Effector CD8-positive, alpha-beta T cell (primary cell): ENCODE measurements at regions not wholly inside any gene's neighbourhood (a gene's known extent, or its start where the extent isn't known, plus 50 kb on each side); places are given as distances from the start of the nearest gene placed in this dataset.

Experiments used
- DNase-seq: peaks from one replicate; lab custom pipeline; 2025; lab: John Stamatoyannopoulos, UW

- no peak for DNase-seq
These were observed 1223.6 kb upstream of the GJE1 start for GRCh38 chr6:140909156-140909555.

- DNase-seq = no peak
These were observed 1224.2 kb upstream of the GJE1 start for GRCh38 chr6:140908505-140908904.

- no peak for DNase-seq
These were observed 1225.5 kb upstream of the GJE1 start for GRCh38 chr6:140907235-140907634.

GRCh38 chr6:140905724-140906123 lies 1227.0 kb upstream of the GJE1 start:
- no peak for DNase-seq

GRCh38 chr6:140905050-140905449 lies 1227.7 kb upstream of the GJE1 start:
- no peak for DNase-seq

- DNase-seq = no peak
These were observed 1234.7 kb upstream of the GJE1 start for GRCh38 chr6:140897804-140898573.

GRCh38 chr6:140897349-140897748 lies 1235.4 kb upstream of the GJE1 start:
- DNase-seq = no peak

GRCh38 chr6:140893432-140893831 lies 1239.3 kb upstream of the GJE1 start:
- DNase-seq = no peak

- DNase-seq = no peak
These were observed 1252.8 kb upstream of the GJE1 start for GRCh38 chr6:140879946-140880345.

GRCh38 chr6:140874066-140874465 lies 1258.7 kb upstream of the GJE1 start:
- no peak for DNase-seq

- no peak for DNase-seq
These were observed 1259.8 kb upstream of the GJE1 start for GRCh38 chr6:140872885-140873284.

GRCh38 chr6:140871911-140872310 lies 1260.8 kb upstream of the GJE1 start:
- DNase-seq = no peak

- no peak for DNase-seq
These were observed 1265.4 kb upstream of the GJE1 start for GRCh38 chr6:140867336-140867735.

GRCh38 chr6:140858381-140858971 lies 1274.2 kb upstream of the GJE1 start:
- DNase-seq = no peak

- no peak for DNase-seq
These were observed 1274.9 kb upstream of the GJE1 start for GRCh38 chr6:140857739-140858380.

GRCh38 chr6:140855520-140855919 lies 1277.2 kb upstream of the GJE1 start:
- DNase-seq = no peak

GRCh38 chr6:140854318-140854717 lies 1278.4 kb upstream of the GJE1 start:
- no peak for DNase-seq

GRCh38 chr6:140850438-140850837 lies 1282.3 kb upstream of the GJE1 start:
- no peak for DNase-seq

- no peak for DNase-seq
These were observed 1283.3 kb upstream of the GJE1 start for GRCh38 chr6:140849456-140849855.

- no peak for DNase-seq
These were observed 1285.5 kb upstream of the GJE1 start for GRCh38 chr6:140847262-140847645.

- no peak for DNase-seq
These were observed 1286.0 kb upstream of the GJE1 start for GRCh38 chr6:140846503-140847261.

GRCh38 chr6:140845701-140846100 lies 1287.0 kb upstream of the GJE1 start:
- no peak for DNase-seq

GRCh38 chr6:140844167-140844566 lies 1288.6 kb upstream of the GJE1 start:
- DNase-seq = no peak
